C4-2B (cell line): ENCODE measurements at regions not wholly inside any gene's neighbourhood (a gene's known extent, or its start where the extent isn't known, plus 50 kb on each side); places are given as distances from the start of the nearest gene placed in this dataset.

ENCODE experiments used
- CTCF ChIP-seq: fragments of 450-650 bp; conservative IDR thresholded peaks from 2 replicates; pipeline ENCODE4 v1.5.1; 2017; ENCODE audit warnings: mild to moderate bottlenecking
- ZFX ChIP-seq: fragments of 450-650 bp; IDR thresholded peaks from 2 replicates; pipeline ENCODE4 v1.6.1; 2017

- no peak for TF ChIP-seq CTCF
- no peak for TF ChIP-seq ZFX
Observed at GRCh38 chr3:56966104-56966503, 94.4 kb upstream of the SPATA12 start.
